Spleen (tissue), 11 donors: ENCODE measurements at regions not wholly inside any gene's neighbourhood (a gene's known extent, or its start where the extent isn't known, plus 50 kb on each side); places are given as distances from the start of the nearest gene placed in this dataset.
"Not testable (repeated sequence)": the region's sequence is repeated elsewhere in the genome, so short reads cannot be mapped to it uniquely, and the experiment has no call there.

ENCODE experiments used
- DNase-seq: peaks from one replicate; pipeline ENCODE4 v3.0.0-alpha.2; 2020
- H3K27ac ChIP-seq, 8 donors: fragments of 200-600 bp; sonication (generic) in 7 of 8; 1 replicate in 4 of 8; 2 replicates in 4 of 8; pipeline versions ENCODE4 v1.5.0 to v1.8.0; 2016 to 2021; ENCODE audit warnings: inconsistent platforms in 4 of 8, mild to moderate bottlenecking in 4 of 8, moderate library complexity in 1 of 8
- H3K27me3 ChIP-seq, 7 donors: fragments of 200-600 bp; sonication (generic) in 6 of 7; replicated peaks in 1 of 7; 1 replicate in 4 of 7; 2 replicates in 3 of 7; pipeline versions ENCODE4 v1.5.0 to v1.8.0; 2016 to 2021; ENCODE audit warnings: inconsistent platforms in 3 of 7, mild to moderate bottlenecking in 1 of 7
- H3K36me3 ChIP-seq, 6 donors: fragments of 200-600 bp; sonication (generic) in 5 of 6; 1 replicate in 4 of 6; 2 replicates in 2 of 6; pipeline versions ENCODE4 v1.5.0 to v1.8.0; 2016 to 2021; ENCODE audit warnings: inconsistent platforms in 2 of 6
- H3K4me1 ChIP-seq, 6 donors: fragments of 200-600 bp; sonication (generic) in 5 of 6; 1 replicate in 3 of 6; 2 replicates in 3 of 6; pipeline versions ENCODE4 v1.5.0 to v1.8.0; 2016 to 2021; ENCODE audit warnings: inconsistent platforms in 3 of 6
- H3K4me3 ChIP-seq, 8 donors: fragments of 200-600 bp; sonication (generic) in 7 of 8; 1 replicate in 4 of 8; 2 replicates in 4 of 8; pipeline versions ENCODE4 v1.5.0 to v1.8.0; 2016 to 2021; ENCODE audit warnings: inconsistent platforms in 4 of 8, mild to moderate bottlenecking in 4 of 8, moderate library complexity in 2 of 8
- H3K9me3 ChIP-seq, 8 donors: fragments of 200-600 bp; sonication (generic) in 7 of 8; 1 replicate in 4 of 8; 2 replicates in 4 of 8; pipeline versions ENCODE4 v1.5.0 to v1.8.0; 2016 to 2021; ENCODE audit warnings: inconsistent platforms in 4 of 8
- POLR2A ChIP-seq, 3 donors: fragments of 450-650 bp; IDR thresholded peaks; one replicate each; pipeline ENCODE4 v1.5.1; 2017; ENCODE audit warnings: antibody characterized with exemption in 3 of 3, mild to moderate bottlenecking in 1 of 3
- POLR2AphosphoS5 ChIP-seq, 3 donors: sonication (generic); formaldehyde crosslinking; IDR thresholded peaks; one replicate each; pipeline ENCODE4 v1.5.1; 2017; ENCODE audit warnings: antibody characterized with exemption in 3 of 3
- WGBS, 5 donors: extraction: QIAGEN DNeasy Blood & Tissue Kit in 3 of 5; methylation state at CpG; one replicate each; pipeline versions ENCODE4 v1.1.5 to v1.1.7; 2013 to 2018; 5-methylcytosine and 5-hydroxymethylcytosine counted together
- intact Hi-C: fragments of 100-400 bp; cut with DNase I; formaldehyde crosslinking; loops from one replicate; pipeline ENCODE4 v1.15.0; 2023; ENCODE audit warnings: low total_unique reads
- TF ChIP-seq, protein P1 (sequence below), 11 experiments: fragments of 200-600 bp in 7 of 11; fragments of 450-650 bp in 4 of 11; sonication (generic) in 4 of 11; IDR thresholded peaks in 8 of 11; conservative IDR thresholded peaks in 3 of 11; 1 replicate in 7 of 11; 2 replicates in 4 of 11; pipeline versions ENCODE4 v1.4.0 to v1.8.0; 2016 to 2021; ENCODE audit warnings: antibody characterized with exemption in 11 of 11, inconsistent platforms in 4 of 11, mild to moderate bottlenecking in 1 of 11
- donor health status: healthy with polysubstance abuse.
- donor health status: DM: no; HTN: no; CAD: no; lungs with moderate emphysema.
- donor health status: DM: no; HTN: no; CAD: no.
- donor health status: Bipolar disorder and iron deficiency.
- donor health status: healthy.
- donor health status: DM: no; HTN: no; CAD: no.
- donor health status: DM: yes; HTN: yes; CAD: no.

DNA sequence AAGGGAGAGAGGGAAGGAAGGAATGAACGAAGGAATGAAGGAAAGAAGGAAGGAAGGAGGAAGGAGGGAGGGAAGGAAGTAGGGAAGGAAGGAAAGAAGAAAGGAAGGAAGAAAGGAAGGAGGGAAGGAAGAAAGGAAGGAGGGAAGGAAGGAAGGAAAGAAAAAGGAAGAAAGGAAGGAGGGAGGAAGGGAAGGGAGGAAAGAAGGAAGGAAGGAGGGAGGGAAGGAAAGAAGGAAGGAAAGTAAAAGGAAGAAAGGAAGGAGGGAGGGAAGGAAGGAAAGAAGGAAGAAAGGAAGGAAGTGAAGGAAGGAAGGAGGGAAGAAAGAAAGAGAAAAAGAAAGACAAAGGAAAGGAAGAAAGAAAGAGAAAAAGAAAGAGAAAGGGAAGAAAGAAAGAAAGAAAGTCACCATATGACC is 442.4 kb downstream of the RBFOX1 start:
- Histone ChIP-seq H3K36me3 (no peaks in the 10 kb centered on the region), H3K27ac (no peak overlapping the region), H3K4me1 (no peaks in the 10 kb centered on the region), H3K4me3 (no peak overlapping the region), H3K27me3 (no peaks in the 10 kb centered on the region), H3K9me3 (peaks cover 0 to 45% (median 16%) of the 10 kb centered on the region in 8 donors)
- 52 to 76% (median 70%) methylated on average over 1 of the region's 1 CpG for WGBS, 5 donors
- no peak for DNase-seq
- TF ChIP-seq POLR2AphosphoS5 (IDR thresholded peaks at IDR 0.05) (no peak), POLR2A (IDR thresholded peaks at IDR 0.05) (no peak)
- TF ChIP-seq, protein P1, sequence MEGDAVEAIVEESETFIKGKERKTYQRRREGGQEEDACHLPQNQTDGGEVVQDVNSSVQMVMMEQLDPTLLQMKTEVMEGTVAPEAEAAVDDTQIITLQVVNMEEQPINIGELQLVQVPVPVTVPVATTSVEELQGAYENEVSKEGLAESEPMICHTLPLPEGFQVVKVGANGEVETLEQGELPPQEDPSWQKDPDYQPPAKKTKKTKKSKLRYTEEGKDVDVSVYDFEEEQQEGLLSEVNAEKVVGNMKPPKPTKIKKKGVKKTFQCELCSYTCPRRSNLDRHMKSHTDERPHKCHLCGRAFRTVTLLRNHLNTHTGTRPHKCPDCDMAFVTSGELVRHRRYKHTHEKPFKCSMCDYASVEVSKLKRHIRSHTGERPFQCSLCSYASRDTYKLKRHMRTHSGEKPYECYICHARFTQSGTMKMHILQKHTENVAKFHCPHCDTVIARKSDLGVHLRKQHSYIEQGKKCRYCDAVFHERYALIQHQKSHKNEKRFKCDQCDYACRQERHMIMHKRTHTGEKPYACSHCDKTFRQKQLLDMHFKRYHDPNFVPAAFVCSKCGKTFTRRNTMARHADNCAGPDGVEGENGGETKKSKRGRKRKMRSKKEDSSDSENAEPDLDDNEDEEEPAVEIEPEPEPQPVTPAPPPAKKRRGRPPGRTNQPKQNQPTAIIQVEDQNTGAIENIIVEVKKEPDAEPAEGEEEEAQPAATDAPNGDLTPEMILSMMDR (IDR thresholded peaks at IDR 0.05 in 8 of 11, conservative IDR thresholded peaks at IDR 0.05 in 3 of 11): no peak
- intact Hi-C loops: no loop called here

DNA sequence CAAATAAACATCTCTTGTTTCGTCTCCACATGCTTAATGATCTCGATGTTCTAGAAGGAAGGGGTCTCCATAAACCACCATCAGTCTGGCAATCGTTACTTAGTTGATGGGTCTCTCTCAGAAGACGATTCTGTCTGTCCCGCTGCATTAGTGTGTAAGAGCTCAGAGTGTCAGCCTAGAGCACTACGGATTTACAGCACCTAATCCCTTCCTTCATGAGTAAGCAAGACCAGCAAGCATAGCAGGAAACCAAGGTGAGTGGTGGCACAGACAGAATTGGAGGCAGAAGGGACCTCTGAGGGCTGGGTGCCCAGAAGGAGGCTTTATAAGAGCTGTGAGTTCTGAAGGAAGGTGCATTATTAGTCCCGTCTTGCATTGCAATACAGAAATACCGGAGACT is 440.1 kb downstream of the RBFOX1 start:
- H3K36me3 ChIP-seq: no peaks in the 10 kb centered on the region
- 82 to 87% (median 83%) methylated on average over 8 of the region's 8 CpGs for WGBS, 5 donors
- intact Hi-C loops: no loop called here
- no peaks in the 10 kb centered on the region for H3K4me1 ChIP-seq
- peaks cover 0 to 43% (median 20%) of the 10 kb centered on the region in 8 donors for H3K9me3 ChIP-seq
- no peak overlapping the region for H3K4me3 ChIP-seq
- no peak overlapping the region for H3K27ac ChIP-seq
- no peak for DNase-seq
- no peak for TF ChIP-seq POLR2A (IDR thresholded peaks at IDR 0.05)
- TF ChIP-seq, protein P1 (IDR thresholded peaks at IDR 0.05 in 8 of 11, conservative IDR thresholded peaks at IDR 0.05 in 3 of 11): no peak
- TF ChIP-seq POLR2AphosphoS5 (IDR thresholded peaks at IDR 0.05): no peak
- H3K27me3 ChIP-seq: no peaks in the 10 kb centered on the region

DNA sequence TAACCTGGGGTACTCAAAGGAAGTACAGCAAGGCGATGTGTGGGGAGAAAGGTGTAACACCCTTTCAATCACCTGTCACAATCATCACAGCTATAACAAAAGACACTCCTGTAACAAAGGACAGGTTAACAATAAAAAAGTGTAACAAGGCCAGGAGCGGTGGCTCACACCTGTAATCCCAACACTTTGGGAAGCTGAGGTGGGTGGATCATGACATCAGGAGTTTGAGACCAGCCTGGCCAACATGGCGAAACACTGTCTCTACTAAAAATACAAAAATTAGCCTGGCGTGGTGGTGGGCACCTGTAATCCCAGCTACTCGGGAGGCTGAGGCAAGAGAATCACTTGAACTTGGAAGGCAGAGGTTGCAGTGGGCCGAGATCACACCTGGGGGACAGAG is 436.4 kb downstream of the RBFOX1 start:
- H3K36me3 ChIP-seq, H3K27me3 ChIP-seq, H3K4me1 ChIP-seq, DNase-seq, H3K4me3 ChIP-seq, H3K27ac ChIP-seq, intact Hi-C loops: not testable (repeated sequence)
- H3K9me3 ChIP-seq: peaks cover 0 to 23% (median 2%) of the 10 kb centered on the region in 8 donors
- WGBS, 5 donors: 80 to 91% (median 90%) methylated on average over 6 of the region's 6 CpGs

DNA sequence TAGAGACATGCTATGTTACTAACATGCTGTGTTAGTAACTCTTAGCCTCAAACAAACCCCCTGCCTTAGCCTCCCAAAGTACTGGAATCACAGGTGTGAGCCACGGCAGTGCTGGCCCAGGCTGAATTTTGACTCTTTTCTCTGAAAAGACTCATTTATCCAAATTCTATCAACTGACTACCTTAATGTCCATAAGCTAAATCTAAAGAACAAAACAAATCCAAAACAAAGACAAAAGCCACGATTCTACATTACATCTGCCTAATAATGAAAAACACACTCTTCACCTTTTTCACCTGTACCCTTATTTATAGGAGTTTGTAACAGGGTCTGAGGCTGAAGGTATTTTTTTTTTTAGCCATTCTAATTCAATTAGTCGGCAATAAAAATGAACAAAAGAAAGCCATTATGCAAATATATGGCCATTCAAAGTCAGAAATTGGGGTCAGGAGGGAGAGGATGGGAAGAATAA is 432.5 kb downstream of the RBFOX1 start:
- intact Hi-C loops: no loop called here
- WGBS, 5 donors: 27 to 32% (median 32%) methylated on average over 3 of the region's 3 CpGs

More for the DNA sequence above, 432.5 kb downstream of the RBFOX1 start:
- Histone ChIP-seq H3K27ac (no peak overlapping the region), H3K4me1 (no peaks in the 10 kb centered on the region), H3K36me3 (no peaks in the 10 kb centered on the region), H3K4me3 (no peak overlapping the region), H3K27me3 (no peaks in the 10 kb centered on the region), H3K9me3 (peaks cover 0 to 19% (median 0%) of the 10 kb centered on the region in 8 donors)
- no peak for DNase-seq
- TF ChIP-seq POLR2AphosphoS5 (IDR thresholded peaks at IDR 0.05) (no peak), POLR2A (IDR thresholded peaks at IDR 0.05) (no peak)
- TF ChIP-seq, protein P1 (IDR thresholded peaks at IDR 0.05 in 8 of 11, conservative IDR thresholded peaks at IDR 0.05 in 3 of 11): no peak
